GM19193 (cell line): ENCODE measurements at regions not wholly inside any gene's neighbourhood (a gene's known extent, or its start where the extent isn't known, plus 50 kb on each side); places are given as distances from the start of the nearest gene placed in this dataset.

Experiments
- POLR2A ChIP-seq: IDR thresholded peaks from 4 replicates; pipeline ENCODE4 v1.6.1; 2011; ENCODE audit not compliant: insufficient read depth, insufficient read length; ENCODE audit errors: extremely low read depth

DNA sequence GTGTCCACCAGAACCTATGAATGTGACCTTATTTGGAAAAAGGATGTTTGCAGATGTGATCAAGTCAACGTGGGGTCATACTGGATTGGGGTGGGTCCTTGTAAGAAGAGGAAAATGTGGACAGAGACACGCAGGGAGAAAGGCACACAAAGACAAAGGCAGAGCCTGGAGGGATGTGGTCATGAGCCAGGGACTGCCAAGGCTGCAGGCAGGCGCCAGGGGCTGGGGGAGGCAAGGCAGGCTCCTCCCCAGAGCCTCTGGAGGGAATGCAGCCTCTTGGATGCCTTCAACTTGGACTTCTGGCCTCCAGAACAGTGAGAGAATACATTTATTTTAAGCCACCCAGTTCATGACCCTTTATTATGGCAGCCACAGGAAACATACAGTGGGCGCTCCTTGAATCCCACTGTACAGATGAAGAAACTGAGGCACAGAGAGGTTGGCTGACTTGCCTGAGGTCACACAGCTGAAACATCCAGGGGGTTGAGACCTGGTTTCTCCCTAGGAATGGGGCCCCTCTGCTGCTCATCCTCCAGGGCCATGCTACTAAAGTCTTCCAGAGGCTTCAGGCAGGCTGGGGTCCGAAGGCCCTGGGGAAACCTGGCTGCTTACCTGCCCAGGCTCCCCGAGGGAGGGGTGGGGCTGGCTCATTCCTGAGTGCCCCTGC is 99.7 kb downstream of the RFLNA start:
- no peak for TF ChIP-seq POLR2A

DNA sequence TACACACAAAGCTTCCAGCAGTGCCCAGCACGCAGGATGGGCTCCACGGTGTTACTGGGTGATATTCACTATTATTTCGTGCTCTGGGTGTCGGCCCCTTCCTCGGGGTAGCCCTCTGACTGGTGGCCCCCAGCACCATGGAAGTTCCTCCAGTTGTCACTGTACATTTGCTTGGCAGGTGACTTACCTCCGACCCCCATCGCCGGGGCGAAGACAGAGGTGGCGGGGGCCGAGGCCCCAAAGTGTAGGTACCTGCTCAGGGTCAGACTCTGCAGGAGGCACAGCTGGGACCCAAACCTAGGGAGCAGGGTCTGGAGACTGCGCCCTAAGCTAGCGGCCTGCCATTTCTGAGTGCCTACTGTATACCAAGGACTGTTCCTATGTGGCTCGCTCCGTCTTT is 98.9 kb downstream of the RFLNA start:
- TF ChIP-seq POLR2A = no peak

DNA sequence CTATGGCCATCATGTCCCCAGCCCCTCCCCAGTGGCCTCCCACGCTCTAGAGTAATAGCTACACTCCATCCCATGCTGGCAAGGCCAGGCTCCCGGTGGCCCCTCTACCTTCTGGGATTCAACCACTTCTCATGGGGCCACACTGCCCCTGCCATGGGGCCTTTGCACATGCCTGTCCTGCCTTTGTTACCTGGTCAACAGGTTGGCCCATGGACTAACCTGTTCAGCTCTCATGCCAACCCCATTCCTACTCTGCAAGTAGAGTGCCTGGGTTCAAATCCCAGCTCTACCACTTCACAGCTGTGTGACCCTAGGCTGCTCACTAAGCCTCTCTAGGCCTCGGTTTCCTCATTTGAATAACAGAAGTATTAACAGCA is 98.5 kb downstream of the RFLNA start:
- no peak for TF ChIP-seq POLR2A

DNA sequence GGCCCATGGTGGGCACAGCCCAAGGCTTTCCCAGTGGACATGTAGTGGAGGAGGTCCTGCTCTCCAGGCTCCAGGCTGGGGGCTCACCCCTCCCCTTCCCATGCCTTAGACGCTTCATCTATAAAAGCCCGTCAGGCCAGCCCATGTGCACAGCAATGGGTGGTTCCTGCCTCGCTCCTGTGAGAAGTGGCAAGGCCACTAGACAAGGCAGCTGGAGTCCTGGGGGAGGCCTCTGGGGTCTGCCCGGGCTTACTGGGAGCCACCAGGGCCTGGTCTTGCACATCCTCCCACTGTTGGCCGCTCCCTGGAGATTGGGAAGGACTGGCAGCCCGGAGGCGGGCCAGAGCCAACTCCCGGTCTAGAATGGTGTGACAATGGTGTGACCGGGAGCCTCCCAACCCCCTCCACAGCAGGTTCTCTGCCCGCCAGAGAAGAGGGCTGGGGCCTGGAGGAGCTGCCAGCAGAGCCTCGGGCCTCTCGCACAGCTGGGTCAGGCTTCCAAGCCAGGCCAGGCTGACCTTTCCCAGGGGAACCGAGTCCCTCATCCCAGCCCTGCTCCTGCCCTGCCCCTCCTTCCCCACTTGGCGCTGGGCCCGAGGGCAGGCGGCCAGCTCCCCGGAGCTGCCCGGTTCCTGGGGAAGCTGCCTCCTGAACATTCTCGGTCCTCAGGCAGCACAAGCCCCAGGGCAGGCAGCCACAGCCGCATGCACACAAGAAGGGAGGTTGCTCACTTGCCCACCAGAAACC is 97.9 kb downstream of the RFLNA start:
- TF ChIP-seq POLR2A = no peak

DNA sequence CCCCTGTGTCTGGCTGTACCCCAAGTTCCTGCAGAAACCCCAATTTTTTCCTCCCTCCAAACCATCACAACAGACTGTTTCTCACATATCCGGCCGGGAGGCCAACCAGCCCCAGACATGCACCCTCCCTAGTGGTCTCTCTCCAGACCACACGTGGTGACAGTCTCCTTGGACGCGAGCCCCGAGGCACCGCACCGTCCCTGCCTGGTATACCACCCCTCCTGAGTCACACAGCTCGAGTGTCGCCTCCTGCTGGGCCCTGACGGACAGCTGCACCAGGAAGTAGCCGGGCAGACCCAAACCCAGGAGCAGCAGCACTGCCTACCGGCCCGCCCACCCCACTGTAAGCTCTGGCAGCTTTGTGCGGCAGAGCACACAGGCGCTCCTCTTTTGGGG is 97.4 kb downstream of the RFLNA start:
- peak; percentile 16 for TF ChIP-seq POLR2A

DNA sequence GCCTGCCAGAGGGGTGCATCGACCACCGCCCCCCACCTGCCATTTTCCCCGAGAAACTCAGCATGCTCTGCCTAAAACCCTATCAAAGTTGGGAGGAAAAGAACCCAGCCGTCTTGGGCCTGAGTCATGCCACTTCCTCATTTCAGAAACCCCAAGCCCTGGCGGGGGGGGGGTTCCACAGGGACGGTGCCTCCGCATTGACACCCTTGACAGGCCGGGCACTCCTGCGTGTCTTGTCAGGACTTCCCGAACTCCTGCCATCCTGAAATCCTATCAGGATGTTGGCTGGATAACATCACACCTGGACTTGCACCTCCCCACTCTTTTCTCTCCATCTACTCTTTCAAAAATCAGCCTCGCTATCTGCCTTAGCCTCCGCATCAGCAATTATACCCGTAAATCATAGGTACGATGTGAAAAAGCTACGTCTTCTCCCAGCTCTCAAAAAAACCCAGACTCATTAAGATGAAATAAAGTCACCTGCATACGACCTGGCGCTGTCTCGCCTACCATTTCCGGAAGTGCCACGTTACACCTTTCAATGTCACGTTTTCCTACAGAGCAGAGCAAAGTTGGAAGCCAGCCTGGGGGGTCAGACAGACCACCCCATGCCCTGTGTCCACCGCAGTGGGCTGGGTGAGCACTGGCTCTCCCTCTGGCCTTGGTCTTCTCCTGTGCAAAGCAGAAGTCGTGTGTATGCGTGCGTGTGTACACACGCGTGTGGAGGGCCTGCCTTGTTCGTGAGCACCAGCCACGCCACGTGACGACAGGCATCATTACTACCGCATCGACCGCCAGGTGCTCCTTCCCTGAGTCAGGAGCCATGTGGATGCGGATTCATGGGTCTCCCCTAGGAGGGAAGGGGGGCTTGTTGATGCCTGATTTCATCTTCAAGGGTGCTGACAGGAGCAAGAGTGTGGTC is 96.7 kb downstream of the RFLNA start:
- TF ChIP-seq POLR2A = peak; percentile 36

DNA sequence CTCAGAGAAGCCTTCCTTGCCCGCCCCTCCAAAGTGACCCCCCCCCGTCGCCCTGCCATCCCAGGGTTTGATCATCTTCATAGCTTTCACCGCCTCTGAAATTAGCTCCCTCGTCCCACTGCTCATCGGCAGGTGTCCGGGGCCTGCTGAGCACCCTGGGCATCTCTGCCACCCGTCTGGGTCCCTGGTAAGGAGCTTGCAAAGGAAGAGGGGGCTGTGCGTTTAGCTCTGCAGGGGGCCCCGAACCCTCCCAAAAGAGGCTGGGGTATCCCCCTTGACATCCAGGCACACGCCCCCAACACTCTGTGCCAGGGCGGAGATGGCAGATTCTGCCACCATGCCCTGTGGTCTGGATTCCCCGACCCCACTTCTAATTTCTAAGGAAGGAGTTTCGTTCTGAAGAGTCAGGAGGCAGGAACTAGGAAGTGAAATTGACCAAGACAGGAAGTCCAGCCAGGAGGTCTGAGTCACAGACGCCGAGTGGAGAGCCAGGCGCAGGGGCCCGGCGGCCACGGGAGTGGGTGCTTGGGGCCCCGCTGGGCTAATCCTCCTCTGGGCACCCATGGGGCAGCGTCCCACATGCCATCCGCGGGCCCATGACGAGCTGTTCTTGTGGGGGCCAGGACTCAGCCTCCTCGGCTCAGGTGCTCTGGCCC is 95.7 kb downstream of the RFLNA start:
- TF ChIP-seq POLR2A = no peak

DNA sequence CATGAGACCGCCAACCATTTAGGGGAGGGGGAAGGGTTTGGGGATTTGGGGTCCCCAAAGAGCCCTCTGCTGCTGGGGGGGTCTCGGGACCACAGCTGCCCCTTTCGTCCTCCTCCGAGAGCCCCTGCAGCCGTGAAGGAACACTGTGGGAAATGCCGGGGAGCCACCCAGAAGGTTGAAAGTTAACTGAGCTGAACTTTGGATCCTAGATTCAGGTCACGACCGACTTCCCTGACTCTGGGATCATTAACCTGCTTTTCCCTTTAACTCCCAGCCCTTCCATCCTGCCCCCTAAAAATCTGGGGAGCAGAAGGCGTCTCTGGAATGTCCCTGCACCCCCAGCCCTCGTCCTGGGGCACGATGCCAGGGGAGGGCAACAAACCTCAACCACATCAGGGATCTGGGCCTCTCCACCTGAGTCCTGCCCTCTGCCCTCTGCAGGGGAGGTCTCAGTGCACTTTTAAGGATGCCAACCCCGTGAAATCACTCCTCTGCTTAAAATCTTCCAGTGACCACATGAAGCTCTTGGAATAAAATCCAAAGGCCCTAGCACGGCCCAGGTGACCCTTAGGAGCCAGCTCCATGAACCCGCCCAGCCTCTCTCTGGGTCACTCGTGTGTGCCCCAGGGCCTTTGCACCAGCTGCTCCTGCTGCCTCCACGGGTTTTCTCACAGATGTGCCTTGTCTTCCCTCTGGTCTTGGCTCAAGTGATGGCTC is 95.0 kb downstream of the RFLNA start:
- TF ChIP-seq POLR2A = no peak

DNA sequence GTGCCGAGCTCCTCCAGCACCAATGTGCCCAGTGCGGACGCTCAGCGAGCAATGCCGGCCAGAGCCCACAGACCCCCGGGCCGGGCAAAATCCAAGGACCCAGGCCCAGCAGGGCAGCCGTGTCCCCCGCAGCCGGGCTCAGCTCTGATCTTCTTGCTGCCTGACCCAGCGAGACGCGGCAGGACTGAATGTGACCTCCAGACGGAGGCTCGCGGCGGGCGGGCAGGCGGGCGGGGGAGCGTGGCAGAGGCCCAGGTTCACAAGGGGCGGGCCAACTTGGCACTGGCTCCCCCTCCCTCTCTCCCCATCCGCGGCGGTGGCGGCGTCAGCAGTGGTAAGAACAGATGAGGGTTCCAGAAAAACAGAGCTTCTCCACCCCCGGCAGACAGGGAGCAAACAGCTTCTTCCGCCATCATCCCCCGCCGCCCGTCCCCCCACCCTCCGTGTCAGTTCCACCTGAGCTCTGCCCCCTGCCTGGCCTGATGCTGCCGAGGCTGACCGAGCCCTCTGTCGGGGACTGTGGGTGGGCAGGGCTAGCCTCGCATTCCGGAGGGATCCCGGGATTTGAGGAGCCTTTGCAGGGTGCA is 94.3 kb downstream of the RFLNA start:
- TF ChIP-seq POLR2A = no peak

DNA sequence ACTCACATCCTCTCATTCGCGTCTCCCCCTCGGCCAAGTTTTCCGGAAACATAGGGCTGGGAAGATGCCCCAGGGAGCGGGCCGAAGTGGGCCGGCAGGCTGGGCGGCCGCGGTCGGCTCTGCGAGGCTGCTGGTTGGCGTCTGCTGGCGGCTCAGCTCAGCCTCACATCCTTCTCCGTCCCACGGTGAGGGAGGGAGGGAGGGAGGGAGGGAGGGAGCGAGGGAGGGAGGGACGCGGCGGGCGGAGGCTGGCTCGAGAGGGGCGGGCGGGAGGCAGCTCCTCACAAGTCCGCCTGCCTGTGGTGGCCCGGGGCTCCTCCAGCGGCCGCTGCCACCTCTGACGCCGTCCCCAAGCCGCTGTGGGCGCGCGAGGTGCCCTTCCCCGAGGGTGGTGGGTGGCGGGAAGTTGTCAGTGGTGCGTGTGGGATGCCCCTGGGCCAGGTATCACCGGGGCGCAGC is 93.8 kb downstream of the RFLNA start:
- no peak for TF ChIP-seq POLR2A

DNA sequence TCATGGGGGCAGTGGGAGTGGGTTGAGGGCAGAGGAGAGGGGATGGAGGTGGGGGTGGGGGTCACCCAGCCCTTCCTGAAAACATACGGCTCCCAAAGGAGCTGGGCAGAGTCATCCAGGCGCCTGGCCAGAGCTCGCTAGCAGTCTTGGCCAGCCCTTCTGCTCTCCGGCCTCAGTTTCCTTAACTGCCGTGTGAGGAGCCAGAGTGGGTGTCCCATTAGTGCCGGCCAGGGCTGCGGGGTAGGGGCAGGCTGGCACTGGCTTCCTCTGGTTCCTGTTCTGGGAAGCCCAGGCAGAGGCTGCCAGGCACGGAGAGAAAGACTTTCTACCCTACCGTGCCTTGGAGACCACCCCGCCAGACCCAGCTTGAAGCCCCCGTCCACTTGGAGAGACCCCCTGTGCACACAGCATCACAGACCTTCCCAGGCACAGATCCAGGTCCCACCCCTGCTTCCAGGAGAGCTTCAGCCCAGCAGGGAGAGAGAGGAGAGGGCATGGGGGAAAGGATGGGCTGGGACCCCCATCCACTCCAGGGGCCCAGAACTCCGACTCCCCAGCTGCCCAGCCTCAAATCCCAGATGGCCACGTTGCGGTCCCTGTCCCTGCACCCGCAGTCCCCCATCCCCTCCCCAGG is 93.3 kb downstream of the RFLNA start:
- TF ChIP-seq POLR2A = peak; percentile 31

DNA sequence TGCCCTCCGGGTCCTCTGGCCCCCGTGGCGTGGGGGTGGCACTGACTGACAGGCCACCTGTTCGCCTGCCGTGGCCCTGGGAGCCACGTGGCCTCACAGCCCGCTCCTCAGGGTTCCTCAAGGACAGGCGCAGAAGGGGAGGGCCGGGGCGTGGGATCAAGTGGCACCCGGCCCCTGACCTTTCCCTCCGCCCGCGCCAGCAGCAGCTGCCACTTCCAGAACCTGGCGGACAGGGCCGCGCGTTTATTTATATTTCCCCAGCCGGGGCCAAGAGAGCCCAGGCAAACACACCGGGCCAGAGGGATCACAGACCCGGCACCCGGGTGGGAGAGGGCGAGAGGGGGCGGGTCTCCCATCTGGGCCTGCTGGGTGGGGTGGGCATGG is 92.6 kb downstream of the RFLNA start:
- peak; percentile 1 for TF ChIP-seq POLR2A
